Heart left ventricle (tissue), 16 donors: ENCODE measurements at regions not wholly inside any gene's neighbourhood (a gene's known extent, or its start where the extent isn't known, plus 50 kb on each side); places are given as distances from the start of the nearest gene placed in this dataset.
A peak's percentile ranks its signal among the peaks of the same experiment; 100 is the strongest.

ENCODE experiments used
- ATAC-seq, 4 donors: fragments of 200-7000 bp; cut with Tn5 transposase; one replicate each; pipeline ENCODE4 v1.9.1; 2020 to 2022; ENCODE audit warnings: moderate library complexity in 4 of 4, mild to moderate bottlenecking in 3 of 4, moderate number of reproducible peaks in 1 of 4
- DNase-seq, 5 donors: peaks; one replicate each; pipeline ENCODE4 v3.0.0-alpha.2; 2020
- H3K27ac ChIP-seq, 12 donors: fragments of 200-600 bp; sonication (generic) in 4 of 12; one replicate each; pipeline versions ENCODE4 v1.5.0 to v1.8.0; 2016 to 2022; ENCODE audit warnings: mild to moderate bottlenecking in 2 of 12
- H3K27me3 ChIP-seq, 9 donors: fragments of 200-600 bp; sonication (generic) in 2 of 9; one replicate each; pipeline versions ENCODE4 v1.5.1 to v1.8.0; 2016 to 2022; ENCODE audit warnings: mild to moderate bottlenecking in 3 of 9
- H3K36me3 ChIP-seq, 9 donors: fragments of 200-600 bp; sonication (generic) in 2 of 9; one replicate each; pipeline versions ENCODE4 v1.5.0 to v1.8.0; 2018 to 2022; ENCODE audit warnings: mild to moderate bottlenecking in 2 of 9
- H3K4me1 ChIP-seq, 12 donors: fragments of 200-600 bp; sonication (generic) in 4 of 12; one replicate each; pipeline versions ENCODE4 v1.5.0 to v1.8.0; 2016 to 2022; ENCODE audit warnings: mild to moderate bottlenecking in 3 of 12
- H3K4me3 ChIP-seq, 12 donors: fragments of 200-600 bp; sonication (generic) in 4 of 12; one replicate each; pipeline versions ENCODE4 v1.5.0 to v1.8.0; 2017 to 2022; ENCODE audit warnings: mild to moderate bottlenecking in 9 of 12, moderate library complexity in 4 of 12
- H3K9me3 ChIP-seq, 12 donors: fragments of 200-600 bp; sonication (generic) in 4 of 12; one replicate each; pipeline versions ENCODE4 v1.5.0 to v1.8.0; 2016 to 2022; ENCODE audit warnings: mild to moderate bottlenecking in 1 of 12
- POLR2A ChIP-seq, 2 donors: fragments of 450-650 bp; IDR thresholded peaks; one replicate each; pipeline ENCODE4 v1.6.1; 2017; ENCODE audit warnings: antibody characterized with exemption in 2 of 2, mild to moderate bottlenecking in 2 of 2, moderate library complexity in 2 of 2
- WGBS, 4 donors: extraction: QIAGEN DNeasy Blood & Tissue Kit in 2 of 4; methylation state at CpG; one replicate each; pipeline versions ENCODE4 v1.1.5 to v1.1.7; 2013 to 2018; 5-methylcytosine and 5-hydroxymethylcytosine counted together
- intact Hi-C, 10 donors: fragments of 100-400 bp; cut with DNase I; formaldehyde crosslinking; loops; one replicate each; pipeline versions ENCODE4 v1.11.1 to v1.14.2; 2022
- TF ChIP-seq, protein P1 (sequence below), 12 donors: fragments of 200-600 bp; sonication (generic) in 4 of 12; IDR thresholded peaks; one replicate each; pipeline versions ENCODE4 v1.5.0 to v1.8.0; 2018 to 2022; ENCODE audit warnings: antibody characterized with exemption in 12 of 12, mild to moderate bottlenecking in 5 of 12
- donor health status: ischemic (EF 13 %, LVEDD 7.1; RV severe dilation, severe dysfunction).
- donor health status: healthy with polysubstance abuse.
- donor health status: DM: no; HTN: yes; CAD: no.
- donor health status: DM: no; HTN: no; CAD: no.
- donor health status: ischemic (EF 25% LVEDD 6.9; RV normal size, moderate dysfunction).
- donor health status: ischemic (EF 25% LVEDD 5.7; RV mildly dilated, moderate dysfunction).
- donor health status: healthy.
- donor health status: DM: yes; HTN: yes; CAD: no.
- donor health status: ischemic (EF 35%, LVEDD 5.7; RV mildly dilated, moderate dysfunction).
- donor health status: nonischemic (EF 11% LVEDD 7.7; RV severe dilation, severe dysfunction).
- donor health status: DM: yes; HTN: yes; CAD: no.
- donor health status: PGD.
- donor health status: ischemic (EF 29% LVEDD 5.4; RV normal size, mild dysfunction).
- donor health status: nonischemic (EF 23%, LVEDD 6.1; RV moderate dilation, normal function).

DNA sequence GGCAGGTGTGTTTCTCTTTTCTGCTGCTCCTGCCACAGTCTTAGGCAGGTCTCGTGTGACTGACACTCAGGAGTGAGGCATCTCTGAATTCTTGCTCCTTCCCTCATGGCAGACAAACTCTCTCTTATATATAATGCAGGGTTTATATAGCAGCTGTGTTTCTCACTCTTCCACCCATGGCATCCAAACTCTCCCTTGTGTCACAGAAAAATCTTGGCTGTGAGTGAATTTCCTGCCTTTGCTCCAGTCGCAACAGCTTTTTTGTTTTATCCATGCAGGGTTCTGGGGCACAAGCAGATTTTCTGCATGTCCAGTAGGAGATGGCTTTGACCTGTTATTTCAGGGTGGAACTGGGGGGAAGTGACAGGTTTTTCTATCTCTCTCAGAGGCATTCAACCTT, 1275.5 kb downstream of the ADGRL3 start:
- 36 to 69% (median 45%) methylated on average over 2 of the region's 2 CpGs for WGBS, 4 donors
- Histone ChIP-seq H3K9me3 (no peaks in the 10 kb centered on the region), H3K27me3 (no peaks in the 10 kb centered on the region), H3K36me3 (no peaks in the 10 kb centered on the region), H3K4me3 (no peak overlapping the region), H3K27ac (no peak overlapping the region), H3K4me1 (no peaks in the 10 kb centered on the region)
- no peak for ATAC-seq
- TF ChIP-seq, protein P1, sequence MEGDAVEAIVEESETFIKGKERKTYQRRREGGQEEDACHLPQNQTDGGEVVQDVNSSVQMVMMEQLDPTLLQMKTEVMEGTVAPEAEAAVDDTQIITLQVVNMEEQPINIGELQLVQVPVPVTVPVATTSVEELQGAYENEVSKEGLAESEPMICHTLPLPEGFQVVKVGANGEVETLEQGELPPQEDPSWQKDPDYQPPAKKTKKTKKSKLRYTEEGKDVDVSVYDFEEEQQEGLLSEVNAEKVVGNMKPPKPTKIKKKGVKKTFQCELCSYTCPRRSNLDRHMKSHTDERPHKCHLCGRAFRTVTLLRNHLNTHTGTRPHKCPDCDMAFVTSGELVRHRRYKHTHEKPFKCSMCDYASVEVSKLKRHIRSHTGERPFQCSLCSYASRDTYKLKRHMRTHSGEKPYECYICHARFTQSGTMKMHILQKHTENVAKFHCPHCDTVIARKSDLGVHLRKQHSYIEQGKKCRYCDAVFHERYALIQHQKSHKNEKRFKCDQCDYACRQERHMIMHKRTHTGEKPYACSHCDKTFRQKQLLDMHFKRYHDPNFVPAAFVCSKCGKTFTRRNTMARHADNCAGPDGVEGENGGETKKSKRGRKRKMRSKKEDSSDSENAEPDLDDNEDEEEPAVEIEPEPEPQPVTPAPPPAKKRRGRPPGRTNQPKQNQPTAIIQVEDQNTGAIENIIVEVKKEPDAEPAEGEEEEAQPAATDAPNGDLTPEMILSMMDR (IDR thresholded peaks at IDR 0.05) = no peak
- TF ChIP-seq POLR2A (IDR thresholded peaks at IDR 0.05) = no peak
- intact Hi-C loops = no loop called here
- no peak for DNase-seq

GRCh38 chr4:62474802-62475201, 1274.7 kb downstream of the ADGRL3 start:
- H3K27ac ChIP-seq = no peak overlapping the region
- TF ChIP-seq, protein P1 (IDR thresholded peaks at IDR 0.05) = no peak
- TF ChIP-seq POLR2A (IDR thresholded peaks at IDR 0.05) = no peak
- H3K36me3 ChIP-seq = no peaks in the 10 kb centered on the region
- H3K4me1 ChIP-seq = no peaks in the 10 kb centered on the region
- WGBS, 4 donors = 91 to 93% (median 92%) methylated on average over 3 of the region's 3 CpGs
- intact Hi-C loops = no loop called here
- no peak overlapping the region for H3K4me3 ChIP-seq
- H3K27me3 ChIP-seq = no peaks in the 10 kb centered on the region
- DNase-seq = no peak
- ATAC-seq = no peak
- H3K9me3 ChIP-seq = no peaks in the 10 kb centered on the region

GRCh38 chr4:62471021-62471420, 1270.9 kb downstream of the ADGRL3 start:
- TF ChIP-seq POLR2A (IDR thresholded peaks at IDR 0.05) = no peak
- TF ChIP-seq, protein P1 (IDR thresholded peaks at IDR 0.05) = no peak
- 78 to 96% (median 85%) methylated on average over 1 of the region's 1 CpG for WGBS, 4 donors

GRCh38 chr4:62470421-62470983, 1270.4 kb downstream of the ADGRL3 start:
- no peaks in the 10 kb centered on the region for H3K4me1 ChIP-seq

More at GRCh38 chr4:62471021-62471420, 1270.9 kb downstream of the ADGRL3 start:
- H3K27ac ChIP-seq = no peak overlapping the region
- H3K9me3 ChIP-seq = no peaks in the 10 kb centered on the region
- no peak overlapping the region for H3K4me3 ChIP-seq
- no peak for ATAC-seq
- H3K36me3 ChIP-seq = no peaks in the 10 kb centered on the region
- no peaks in the 10 kb centered on the region for H3K27me3 ChIP-seq
- H3K4me1 ChIP-seq = no peaks in the 10 kb centered on the region
- DNase-seq = no peak
- intact Hi-C loops = no loop called here

More at GRCh38 chr4:62470421-62470983, 1270.4 kb downstream of the ADGRL3 start:
- no peaks in the 10 kb centered on the region for H3K9me3 ChIP-seq
- TF ChIP-seq POLR2A (IDR thresholded peaks at IDR 0.05) = no peak
- TF ChIP-seq, protein P1 (IDR thresholded peaks at IDR 0.05) = no peak
- WGBS, 4 donors = 94 to 96% (median 95%) methylated on average over 13 of the region's 13 CpGs
- DNase-seq = peak in 1 of 5 donors; percentile 26
- H3K4me3 ChIP-seq = no peak overlapping the region
- no peak for ATAC-seq
- intact Hi-C loops = no loop called here
- no peaks in the 10 kb centered on the region for H3K27me3 ChIP-seq
- H3K36me3 ChIP-seq = no peaks in the 10 kb centered on the region
- H3K27ac ChIP-seq = no peak overlapping the region
